HG03460 (cell line): ENCODE measurements at regions not wholly inside any gene's neighbourhood (a gene's known extent, or its start where the extent isn't known, plus 50 kb on each side); places are given as distances from the start of the nearest gene placed in this dataset.
"Not testable (repeated sequence)": the region's sequence is repeated elsewhere in the genome, so short reads cannot be mapped to it uniquely, and the experiment has no call there.

Source experiments
- ATAC-seq: cut with Tn5 transposase; IDR thresholded peaks from one replicate; pipeline ENCODE4 v1.9.1; 2021; ENCODE audit not compliant: unreplicated experiment

GRCh38 chr4:26044524-26044923, 130.5 kb downstream of the SMIM20 start:
- ATAC-seq: no peak

DNA sequence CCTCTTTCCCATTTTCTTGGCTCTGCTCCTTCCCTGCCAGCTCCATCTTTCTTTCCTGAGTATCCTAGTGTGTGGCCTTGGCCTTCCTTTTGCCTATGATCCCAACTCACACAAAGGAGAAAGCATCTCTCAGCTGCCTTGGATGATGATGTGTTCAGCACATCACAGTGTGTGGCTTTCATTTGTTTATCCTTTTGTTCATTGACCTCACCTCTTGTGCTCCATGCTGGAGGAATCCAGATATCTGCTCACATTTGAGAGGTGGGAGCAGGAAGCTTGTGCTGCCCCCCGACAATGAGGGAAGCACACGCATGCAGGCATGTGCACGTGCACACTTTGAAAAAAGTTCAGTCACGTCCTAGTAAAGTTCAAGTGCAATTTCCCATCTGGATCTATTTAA, 131.0 kb downstream of the SMIM20 start:
- ATAC-seq: no peak

- no peak for ATAC-seq
Measured at GRCh38 chr4:26047795-26048194, 133.8 kb downstream of the SMIM20 start.

- ATAC-seq: no peak
Measured at GRCh38 chr4:26048378-26048882, 134.4 kb downstream of the SMIM20 start.

DNA sequence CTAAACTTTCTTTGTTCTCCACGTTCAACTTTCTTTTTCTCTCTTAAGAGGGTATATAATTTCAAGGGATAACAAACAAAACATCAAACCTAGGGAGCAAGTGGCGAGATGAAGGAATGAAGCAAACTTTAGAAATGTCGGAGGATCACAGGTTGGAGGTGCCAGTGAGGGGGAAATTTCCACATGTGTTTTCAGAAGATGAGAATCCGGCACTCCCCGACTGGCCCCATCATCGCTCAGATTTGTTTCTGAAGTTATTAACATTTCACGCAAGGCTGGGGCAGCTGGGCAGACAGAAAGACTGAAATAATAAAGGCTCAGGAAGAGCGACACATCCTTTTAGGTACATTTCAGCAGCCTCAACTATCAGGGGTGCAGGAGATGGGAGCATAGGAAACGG, 134.9 kb downstream of the SMIM20 start:
- ATAC-seq: no peak

DNA sequence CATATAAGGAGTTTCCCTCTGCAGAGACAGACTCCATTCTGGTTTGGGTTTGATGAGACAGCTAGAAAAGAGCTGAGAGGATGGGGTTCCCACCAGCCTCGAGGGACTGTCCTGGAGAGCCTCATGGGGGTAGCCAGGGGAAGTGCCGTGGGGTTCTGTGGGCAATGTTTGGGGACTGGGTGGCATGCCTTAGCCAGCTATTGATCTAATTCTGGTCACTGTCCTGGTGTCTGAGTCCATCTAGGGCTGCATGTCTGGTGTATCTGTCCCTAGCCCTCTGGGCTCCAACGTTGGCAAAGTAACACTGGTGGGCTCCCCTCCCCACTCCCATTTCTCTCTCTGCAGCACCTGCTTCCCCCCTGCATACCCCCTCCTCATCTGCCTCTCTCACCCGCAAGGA, 135.4 kb downstream of the SMIM20 start:
- no peak for ATAC-seq

- no peak for ATAC-seq
Measured at GRCh38 chr4:26050212-26050643, 136.2 kb downstream of the SMIM20 start.

GRCh38 chr4:26050671-26051070, 136.7 kb downstream of the SMIM20 start:
- no peak for ATAC-seq

GRCh38 chr4:26051240-26051639, 137.2 kb downstream of the SMIM20 start:
- ATAC-seq: no peak

DNA sequence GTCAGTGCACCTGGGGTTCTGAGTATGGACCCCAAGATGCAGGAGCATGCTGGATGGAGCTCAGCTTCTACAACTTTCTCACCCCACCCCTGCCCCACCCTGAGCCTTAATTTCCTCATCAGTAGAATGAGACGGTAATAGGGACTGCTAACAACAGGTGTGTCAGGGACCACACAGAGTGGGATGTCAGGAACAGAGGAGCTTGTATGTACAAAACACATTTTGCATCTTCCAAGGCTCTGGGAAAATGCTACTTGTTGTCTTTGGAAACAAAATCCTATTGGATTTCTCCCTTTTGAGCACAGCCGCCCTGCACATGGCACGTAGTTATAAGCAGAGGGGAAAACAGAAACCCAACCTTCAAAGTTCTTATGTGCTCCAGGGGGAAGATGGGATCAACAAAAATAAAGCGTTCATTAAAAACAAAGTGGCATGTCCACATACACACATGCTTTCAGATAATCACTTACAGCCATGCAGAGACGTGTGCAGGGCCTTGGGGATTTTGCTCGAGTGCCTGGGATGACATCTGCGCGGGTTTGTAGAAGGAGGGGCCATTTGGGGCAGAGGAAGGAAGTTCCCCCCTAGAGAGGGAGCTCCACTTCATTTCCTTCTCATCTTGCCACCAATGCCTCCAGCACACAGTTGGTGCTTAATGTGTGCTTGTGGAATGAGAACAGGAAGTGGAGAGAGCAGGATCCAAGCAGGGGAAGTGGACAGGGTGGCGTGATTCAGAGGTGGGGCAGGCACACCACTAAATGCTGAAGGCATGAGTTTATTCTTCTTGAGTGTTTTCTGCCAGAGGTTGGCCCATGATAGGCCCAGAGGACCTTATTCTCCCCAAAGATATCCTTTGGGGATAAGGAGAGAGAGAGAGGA, 138.9 kb downstream of the SMIM20 start:
- no peak for ATAC-seq

GRCh38 chr4:26053761-26054160, 139.7 kb downstream of the SMIM20 start:
- ATAC-seq: no peak

DNA sequence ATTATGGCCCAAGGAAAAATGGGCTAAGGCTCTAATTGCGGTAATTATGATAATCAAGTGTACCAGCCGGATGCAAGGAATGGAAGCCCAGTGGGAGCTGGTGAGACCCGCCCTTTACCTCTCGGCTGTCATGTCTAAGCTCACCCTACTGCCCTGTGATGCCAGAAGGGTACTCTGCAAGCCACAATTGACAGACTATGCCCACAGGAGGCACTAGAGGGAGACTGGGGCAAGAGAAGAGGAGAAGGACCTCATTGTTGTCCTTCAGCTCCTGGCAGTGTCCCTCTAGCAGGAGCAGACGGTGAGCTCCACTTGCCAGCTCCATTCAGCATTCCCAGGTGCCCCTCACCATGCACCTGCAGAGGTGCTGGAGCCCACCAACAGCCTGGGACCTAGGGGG, 141.8 kb downstream of the SMIM20 start:
- no peak for ATAC-seq

GRCh38 chr4:26056406-26056805, 142.4 kb downstream of the SMIM20 start:
- ATAC-seq: no peak

- ATAC-seq: not testable (repeated sequence)
Measured at GRCh38 chr4:26057839-26058238, 143.8 kb downstream of the SMIM20 start.

GRCh38 chr4:26058537-26058936, 144.5 kb downstream of the SMIM20 start:
- no peak for ATAC-seq

DNA sequence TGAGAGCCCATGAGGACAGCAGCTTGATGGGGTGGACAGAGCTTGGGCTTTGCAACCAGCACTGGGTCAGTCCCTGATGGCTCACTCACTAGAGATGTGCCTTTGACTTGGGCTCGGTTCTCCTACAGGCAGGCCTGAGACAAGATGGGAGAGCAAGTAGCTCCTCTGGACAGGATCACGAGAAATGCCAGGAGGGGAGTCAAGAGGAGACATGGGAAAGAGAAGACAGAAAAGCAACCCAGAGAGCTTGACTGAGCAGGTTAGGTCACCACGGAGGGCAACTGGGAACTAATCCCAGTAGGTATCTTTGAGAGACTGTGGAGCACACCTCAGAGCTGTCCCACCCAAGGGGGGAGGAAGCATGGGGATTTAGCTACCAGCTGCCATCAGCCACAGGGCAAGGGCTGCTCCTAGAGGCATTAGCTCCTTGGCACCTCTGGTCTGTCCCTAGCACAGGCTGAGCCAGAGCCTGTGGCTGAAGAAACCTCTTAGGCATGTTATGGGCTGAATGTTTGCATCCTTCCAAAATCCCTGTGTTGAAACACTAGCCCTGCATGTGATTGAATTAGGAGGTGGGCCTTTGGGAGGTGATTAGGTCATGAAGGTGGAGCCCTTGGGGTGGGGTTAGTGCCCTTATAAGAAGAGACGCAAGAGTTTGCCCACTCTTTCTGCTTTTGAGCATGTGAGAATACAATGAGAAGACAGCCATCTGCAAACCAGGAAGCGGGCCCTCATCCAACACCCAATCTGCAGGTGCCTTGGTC, 145.6 kb downstream of the SMIM20 start:
- ATAC-seq: no peak

DNA sequence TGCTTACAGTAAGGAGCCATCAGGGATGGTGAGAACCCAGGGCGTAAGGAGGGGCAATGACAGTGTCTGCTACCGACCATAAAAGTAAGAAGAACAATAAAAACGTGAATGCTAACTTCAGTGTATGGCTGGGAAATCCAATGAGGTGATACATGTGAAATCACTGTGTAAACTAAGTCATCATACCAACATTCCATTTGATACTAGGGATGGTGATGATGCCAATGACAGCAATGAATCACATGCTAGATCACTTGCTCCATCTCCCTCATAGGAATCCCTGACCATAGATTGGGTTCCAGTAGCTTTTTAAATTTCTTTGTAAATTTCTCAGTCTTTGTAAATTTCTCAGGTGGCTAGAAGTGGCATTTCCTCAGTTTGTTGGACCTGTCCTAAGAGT, 146.3 kb downstream of the SMIM20 start:
- ATAC-seq: no peak

GRCh38 chr4:26061248-26061986, 147.4 kb downstream of the SMIM20 start:
- peak; percentile 71 for ATAC-seq

DNA sequence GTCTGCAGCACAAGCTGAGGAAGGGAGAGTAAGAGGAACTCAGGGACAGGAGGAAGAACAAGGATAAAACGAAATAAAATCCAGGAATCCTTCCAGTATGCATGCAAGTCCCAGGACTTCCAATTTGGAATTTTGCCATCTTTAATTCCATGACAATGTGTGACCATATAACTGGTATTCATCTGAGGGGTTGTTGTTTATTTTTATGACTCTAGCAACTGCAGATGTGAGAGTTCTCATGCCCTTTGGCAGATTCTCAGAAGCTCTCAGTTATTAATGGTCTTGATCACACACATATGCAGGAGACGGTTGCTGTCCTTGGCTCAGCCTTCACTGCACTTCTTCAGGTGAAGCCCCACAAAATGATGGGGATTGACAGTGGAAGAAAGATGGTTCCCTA, 148.2 kb downstream of the SMIM20 start:
- no peak for ATAC-seq

DNA sequence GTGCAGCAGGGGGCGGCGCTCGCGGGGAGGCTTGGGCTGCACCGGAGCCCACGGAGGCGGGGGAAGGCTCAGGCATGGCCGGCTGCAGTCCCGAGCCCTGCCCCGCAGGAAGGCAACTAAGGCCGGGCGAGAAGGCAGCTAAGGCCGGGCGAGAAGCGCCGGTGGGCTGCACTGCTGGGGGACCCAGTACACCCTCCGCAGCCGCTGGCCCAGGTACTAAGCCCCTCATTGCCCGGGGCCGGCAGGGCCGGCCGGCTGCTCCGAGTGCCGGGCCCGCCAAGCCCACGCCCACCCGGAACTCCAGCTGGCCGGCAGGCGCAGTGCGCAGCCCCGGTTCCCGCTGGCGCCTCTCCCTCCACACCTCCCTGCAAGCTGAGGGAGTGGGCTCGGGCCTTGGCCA, 150.0 kb downstream of the SMIM20 start:
- not testable (repeated sequence) for ATAC-seq

DNA sequence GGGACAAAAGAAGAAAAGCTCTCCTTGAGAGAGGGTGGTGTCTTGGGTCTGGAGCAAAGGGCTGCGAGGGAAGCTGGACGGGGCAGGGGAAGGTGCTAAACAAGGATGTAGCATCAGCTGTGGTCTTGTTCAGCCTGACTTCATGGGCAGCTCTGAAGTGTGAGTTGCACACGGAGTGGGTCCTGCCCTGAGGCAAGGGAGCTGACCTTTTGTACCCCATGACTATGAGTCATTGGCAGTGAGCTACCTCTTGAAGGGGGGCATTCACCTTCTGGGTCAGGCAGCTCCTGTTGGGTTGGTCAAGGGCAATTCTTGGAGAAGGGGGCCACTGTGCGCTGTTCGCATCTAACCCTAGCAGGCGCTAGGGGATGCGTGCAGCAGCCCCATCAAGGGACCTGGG, 151.8 kb downstream of the SMIM20 start:
- no peak for ATAC-seq
